Activated T-cell treated with anti-CD3 and anti-CD28 coated beads for 4 hours (primary cell): ENCODE measurements at regions not wholly inside any gene's neighbourhood (a gene's known extent, or its start where the extent isn't known, plus 50 kb on each side); places are given as distances from the start of the nearest gene placed in this dataset.

ENCODE experiments used
- DNase-seq: peaks from one replicate; pipeline ENCODE4 v3.0.0-alpha.2; 2020

DNA sequence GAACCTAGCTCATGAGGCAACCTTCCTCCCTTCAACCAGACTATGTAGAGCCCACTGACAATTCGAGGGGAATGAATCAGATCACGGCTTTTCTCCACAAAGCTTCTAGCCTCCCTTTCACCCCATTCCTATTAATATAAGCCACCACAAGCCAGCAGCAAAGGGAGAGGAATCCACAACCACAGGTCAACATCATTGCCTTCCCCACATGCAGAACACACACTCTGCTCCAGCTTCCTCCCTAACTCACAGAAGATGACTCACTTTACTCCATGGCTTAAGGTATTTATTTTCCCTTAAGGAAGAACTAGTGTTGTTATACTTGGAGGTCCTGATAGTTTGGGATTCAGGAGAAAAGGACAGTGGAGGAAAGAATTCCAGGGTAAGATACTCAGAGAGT lies 272.2 kb downstream of the C1D start:
- DNase-seq, result no peak

DNA sequence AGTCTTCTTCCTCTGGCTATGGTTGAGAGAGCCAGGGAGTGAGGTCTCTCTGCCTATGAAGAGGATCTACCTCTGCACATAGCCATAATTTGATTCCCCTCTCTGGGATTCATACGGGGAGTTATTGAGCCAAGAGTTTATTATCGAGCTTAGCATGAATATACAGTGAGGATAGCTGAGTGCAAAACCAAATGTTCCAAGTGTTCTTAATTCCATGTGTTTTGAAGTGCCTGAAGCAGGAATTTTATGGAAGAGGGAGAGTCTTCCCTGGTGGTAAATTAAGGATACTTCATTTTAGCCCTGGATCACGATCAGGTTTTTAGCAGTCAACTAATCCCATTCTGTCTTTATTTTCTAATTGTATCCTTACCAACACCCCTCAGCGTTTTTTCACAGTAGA lies 270.6 kb downstream of the C1D start:
- no peak for DNase-seq

DNA sequence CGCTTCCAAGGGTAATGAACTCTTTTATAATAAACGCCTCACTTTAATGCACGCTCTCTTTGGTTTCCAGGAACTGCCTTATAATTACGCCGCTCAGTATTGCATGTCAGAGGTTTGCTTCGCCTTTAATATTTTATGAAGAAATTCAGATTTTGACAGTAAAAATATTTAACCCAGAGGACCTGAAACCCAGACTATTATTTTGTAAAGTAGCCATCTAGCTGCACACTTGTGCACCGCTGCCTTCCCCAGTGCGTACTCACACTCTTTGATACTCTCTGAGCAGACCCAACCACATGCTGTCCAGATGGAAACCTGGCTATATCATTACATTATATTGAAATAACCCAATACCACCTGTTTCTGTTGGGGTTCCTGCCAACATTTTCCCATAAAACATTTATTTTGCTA lies 270.1 kb downstream of the C1D start:
- DNase-seq, result no peak

DNA sequence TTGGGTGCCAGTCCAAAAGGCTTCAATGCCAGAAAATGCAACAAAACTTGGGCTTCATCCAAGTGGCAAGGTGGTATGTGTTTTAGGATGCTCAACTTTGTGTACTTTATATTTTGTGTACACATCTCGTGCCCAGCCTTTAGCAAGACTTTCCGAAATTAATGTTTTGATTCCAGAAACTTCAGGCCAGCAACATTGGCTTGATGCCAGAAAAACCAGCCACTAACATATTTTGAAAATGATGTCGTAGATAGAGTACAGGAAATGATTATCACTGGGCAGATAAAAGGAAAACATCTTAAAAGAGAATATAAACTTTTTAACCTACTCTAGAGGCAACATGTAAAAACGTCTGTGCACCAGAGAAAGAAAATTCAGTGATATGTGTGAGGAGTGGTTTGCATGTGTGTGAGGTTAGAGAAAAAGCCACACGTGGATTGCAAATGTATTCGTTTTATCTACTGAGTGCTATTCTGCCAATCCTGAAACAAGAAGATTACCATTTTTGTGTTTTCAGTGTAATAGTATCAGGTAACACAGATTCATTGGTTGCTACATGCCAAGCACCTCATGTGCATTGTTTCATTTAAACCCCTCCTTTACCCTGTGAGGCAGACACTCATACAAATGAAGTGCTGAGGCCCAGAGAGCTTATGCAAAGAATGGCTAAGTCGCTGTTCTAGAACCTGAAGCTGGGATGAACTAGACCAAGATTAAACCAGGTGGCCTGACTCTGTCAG lies 264.8 kb downstream of the C1D start:
- no peak for DNase-seq

DNA sequence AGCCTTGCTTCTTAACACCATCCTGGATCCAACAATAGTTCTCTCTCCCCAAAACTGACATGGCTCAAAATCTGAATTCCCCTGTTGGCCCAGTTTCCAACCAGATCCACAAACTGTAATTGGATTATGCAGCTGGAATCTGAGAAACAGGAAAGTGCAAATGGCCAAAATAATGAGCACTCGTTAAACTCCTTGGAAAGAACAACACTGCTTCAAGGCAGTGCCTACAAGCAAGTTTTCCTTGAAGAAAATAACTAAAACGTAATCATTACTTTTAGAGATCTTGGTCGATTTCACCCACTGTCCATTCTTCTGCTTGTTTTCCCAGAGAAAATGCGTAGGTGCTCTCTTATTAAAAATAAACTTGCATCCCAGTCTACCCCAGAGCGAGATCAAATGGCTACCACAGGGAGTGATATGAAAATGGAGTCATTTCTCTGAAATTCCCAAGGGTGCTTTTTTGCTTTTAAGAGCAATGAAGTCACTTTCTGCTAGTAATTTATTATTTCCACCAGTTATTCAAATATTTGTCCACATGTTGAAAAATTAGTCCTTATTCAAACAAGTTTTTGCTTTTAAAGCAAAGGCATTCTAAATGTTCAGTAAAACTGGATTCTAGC lies 264.2 kb downstream of the C1D start:
- no peak for DNase-seq

DNA sequence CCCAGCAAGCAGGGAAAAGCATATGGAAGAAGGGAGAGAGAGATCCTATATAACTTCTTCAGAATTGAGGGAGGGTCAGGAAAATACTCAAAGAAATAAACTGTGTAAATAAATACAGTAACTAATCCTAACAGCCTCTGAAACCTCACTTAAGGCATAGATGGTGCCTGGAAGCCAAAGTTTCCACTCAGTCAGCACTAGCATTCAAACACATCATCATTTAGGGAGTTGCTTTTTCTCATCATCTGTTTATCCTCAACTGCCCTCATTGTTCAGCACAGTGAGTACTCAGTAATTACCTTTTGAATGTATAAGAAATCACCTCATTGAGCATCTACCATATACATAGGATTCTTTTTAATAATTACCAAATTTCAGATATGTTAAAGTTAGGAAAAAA lies 262.9 kb downstream of the C1D start:
- no peak for DNase-seq

DNA sequence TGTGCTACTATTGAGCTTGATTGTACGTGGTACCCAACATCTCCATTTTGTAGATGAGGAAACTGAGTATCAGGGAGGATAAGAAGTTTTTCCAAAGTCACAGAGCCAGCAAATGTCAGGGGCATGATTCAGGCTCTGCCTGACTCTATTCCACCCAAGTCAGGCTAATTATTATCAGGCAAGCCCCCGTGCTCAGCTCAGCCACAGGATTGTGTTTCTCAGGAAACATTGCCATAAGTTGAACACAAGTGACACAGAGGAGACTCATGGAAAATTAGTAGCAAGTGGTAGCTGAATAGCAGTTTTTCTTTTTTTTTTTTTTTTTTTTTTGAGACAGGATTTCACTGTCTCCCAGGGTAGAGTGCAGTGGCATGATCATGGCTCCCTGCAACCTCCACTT lies 260.5 kb downstream of the C1D start:
- no peak for DNase-seq

DNA sequence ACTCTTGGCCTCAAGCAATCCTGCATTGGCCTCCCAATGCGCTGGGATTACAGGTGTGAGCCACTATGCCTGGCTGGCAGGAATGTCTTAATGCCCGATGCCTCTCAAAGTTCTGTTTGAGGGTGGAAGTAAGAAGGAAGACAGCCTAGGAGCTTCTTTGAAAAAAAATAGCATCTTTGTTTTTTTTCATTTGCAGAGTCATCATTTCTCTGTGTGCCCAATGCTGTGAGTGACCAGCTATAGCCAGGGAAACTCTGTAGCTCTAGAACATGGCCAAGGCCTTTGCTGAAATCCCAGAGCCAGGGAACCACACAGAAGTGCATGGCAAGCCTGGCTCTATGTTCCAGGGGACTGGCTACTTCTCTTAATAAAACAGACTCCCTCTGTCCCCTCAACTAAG lies 260.0 kb downstream of the C1D start:
- no peak for DNase-seq

DNA sequence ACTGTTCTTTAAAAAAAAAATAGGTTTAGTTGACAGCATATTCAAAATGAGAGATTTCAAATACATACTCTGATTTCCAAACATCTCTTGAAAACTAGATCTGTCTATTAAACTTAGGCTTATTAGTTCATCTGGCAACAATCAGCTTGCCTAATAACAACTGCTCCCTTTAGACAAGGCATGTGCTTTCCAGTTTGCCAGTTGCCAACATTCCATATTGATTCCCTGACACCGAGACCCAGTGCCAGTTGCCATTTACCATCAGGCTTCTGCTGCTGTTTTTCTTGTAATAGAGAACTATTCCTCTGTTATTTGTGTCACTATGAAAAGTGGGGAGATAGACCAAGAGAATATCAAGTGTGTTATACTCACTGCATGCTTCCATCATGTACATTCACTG lies 256.0 kb downstream of the C1D start:
- DNase-seq, result no peak

DNA sequence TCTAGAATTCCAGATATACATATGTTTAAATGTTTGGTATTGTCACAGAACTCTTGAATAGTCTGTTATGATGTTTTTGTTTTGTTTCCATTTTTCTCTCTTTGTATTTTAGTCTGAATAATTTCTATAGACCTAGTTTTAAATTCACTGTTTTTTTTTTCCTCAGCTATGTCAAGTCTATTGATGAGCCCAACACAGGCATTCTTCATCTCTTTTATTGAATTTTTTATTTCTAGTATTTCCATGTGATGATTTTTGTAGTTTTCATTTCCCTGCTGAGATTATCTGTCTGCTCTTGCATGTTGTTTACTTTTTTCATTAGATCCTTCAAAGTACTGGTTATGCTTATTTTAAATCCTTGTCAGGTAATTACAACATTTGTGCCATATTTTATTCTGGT lies 254.7 kb downstream of the C1D start:
- DNase-seq, result no peak

DNA sequence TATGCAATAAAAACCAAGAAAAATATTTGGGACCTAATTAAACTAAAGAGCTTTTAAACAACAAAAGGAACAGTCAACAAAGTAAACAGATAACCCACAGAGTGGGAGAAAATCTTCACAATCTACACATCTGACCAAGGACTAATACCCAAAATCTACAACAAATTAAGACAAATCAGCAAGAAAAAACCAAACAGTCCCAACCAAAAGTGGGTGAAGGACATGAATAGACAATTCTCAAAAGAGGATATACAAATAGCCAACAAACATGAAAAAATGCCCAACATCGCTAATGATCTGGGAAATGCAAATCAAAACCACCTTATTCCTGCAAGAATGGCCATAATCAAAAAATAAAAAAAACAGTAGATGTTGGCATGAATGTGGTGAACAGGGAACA lies 250.1 kb downstream of the C1D start:
- no peak for DNase-seq

DNA sequence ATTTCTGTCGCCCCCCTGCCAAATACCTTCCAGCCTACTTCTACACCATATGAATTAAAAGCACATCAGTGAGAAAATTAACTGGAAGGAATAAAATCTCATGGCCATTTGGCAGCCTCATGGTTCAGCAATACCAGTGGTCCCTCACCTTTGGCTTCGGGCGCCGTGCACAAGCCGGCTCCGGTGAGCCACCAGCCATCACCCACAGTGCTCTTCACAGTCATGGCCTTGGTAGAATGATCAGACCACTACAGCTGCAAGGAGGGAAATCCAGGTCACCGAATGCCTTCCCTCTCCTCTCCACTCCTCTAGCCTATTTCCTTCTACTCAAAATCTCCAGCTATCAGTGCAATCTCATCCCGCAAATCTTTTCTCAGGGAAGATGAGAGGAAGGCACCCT lies 239.1 kb downstream of the C1D start:
- no peak for DNase-seq

DNA sequence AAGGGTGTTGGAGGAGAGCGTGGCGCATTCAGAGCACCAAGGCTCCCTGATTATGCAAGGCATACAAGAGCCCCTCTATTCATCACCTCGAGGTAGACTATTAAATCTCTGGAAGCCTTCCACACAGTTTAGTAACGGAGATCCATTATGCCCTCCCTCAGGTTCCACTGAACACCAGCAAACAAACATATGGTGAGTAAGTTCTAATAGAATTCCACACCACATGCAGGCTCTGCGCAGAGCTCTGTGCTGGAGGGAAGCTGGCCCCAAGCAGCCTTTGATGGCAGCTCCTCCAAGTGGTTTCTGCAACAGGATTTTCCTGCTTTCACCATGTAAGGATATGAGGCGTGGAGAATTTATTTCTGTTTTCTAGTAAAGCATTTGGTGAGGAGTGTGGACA lies 238.6 kb downstream of the C1D start:
- DNase-seq, result no peak

DNA sequence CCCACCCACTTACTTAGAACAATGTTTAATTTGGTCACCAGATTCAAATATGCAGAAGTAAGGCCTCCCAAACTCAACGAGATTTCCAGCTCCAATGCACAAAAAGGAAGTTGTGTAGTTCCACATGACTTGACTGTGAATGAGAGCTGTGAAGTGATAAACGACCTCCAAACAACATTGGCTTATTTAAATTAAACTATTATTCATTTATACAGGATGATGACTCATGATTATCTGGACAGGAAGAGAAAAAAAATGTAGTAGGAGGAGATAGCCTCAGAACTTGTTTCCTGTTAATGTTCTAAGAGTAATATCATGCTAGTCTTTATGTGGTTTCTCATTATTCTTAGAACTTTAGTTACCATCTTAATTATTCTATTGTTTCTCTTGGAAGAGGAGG lies 237.3 kb downstream of the C1D start:
- DNase-seq, result no peak

DNA sequence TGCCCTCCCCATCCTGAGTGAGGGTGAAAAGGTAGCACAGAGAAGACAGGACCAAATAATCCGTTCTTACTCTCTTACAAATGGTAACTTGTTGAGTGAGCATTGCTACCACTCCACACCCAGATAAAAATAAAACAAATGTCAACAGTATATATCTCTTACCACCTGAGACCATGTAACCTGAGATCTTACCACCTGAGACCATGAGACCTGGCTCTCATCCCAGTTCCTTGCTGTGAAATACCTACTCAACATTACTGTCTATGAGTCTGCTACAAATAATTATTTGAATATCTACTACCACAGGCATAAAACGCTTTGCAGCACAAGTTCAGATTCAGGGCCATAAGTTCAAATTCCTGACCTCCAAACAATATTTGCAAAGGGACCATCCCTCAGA lies 234.7 kb downstream of the C1D start:
- DNase-seq, result no peak

DNA sequence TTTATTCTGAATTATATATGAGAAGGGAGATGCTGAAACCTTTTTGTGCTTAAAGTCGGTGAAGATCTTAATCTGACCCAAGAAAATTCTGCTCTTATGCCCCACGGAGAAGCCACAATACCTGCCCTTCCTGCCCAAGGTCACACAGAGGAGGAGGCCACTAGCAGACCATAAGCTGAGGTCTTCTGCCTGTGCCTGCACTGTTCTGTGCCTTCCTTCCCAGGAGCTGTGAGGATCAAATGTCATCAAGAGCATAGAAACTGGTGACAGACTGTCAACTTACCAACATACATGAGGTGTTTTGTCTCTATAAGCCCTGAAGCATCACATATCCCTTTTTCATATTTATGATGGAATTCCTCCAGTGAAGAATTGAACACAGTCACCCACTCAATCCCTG lies 233.3 kb downstream of the C1D start:
- no peak for DNase-seq

DNA sequence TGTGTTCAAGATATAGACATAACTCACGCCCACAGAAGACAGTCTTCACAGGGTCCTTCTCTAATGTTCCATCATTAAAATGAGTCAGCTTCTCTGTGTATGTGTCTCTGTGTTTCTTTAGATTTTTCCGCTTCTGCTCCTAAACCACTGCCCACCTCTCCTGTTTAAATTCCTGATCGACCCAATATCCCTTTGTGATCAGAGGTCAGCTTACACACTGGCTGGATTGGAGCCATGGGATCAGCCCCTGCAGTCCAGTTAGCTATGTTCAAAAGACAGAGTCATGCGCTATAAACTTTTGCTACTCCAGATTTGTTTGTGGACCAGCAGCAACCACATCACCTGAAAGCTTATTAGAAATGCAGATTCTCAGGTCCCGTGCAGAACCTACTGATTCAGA lies 229.2 kb downstream of the C1D start:
- DNase-seq, result no peak

DNA sequence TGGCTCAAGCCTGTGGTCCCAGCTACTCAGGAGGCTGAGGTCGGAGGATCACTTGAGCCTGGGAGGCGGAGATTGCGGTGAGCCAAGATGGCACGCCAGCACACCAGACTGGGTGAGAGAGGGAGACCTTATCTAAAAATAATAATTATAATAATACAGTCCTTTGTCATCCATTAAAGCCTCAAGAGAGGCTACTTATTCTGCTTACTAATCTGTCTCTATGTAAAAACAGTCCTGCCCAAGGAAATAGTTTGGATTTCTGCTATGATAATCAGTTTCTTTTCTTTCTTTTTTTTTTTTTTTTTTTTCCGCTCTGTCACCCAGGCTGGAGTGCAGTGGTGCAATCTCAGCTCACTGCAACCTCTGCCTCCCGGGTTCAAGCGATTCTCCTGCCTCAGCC lies 228.3 kb downstream of the C1D start:
- DNase-seq, result no peak

DNA sequence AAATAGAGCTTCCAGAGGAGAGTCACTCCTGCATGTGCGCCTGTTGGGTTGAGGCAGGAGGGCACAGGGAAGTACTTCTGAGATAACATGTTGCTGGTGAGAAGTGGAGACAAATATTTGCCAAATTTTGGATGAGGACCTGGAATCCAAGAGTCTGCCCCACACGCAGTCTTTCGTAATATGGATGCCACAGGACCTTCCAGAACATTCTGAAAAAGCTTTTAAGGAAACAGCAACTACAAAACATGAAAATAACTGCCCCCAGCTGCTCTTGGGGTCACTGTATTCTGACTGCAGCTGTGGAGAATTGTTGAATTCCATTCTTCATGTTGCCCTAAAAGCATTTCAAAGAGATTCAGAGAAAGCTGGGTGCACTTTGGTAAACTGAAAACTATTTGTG lies 227.5 kb downstream of the C1D start:
- no peak for DNase-seq

DNA sequence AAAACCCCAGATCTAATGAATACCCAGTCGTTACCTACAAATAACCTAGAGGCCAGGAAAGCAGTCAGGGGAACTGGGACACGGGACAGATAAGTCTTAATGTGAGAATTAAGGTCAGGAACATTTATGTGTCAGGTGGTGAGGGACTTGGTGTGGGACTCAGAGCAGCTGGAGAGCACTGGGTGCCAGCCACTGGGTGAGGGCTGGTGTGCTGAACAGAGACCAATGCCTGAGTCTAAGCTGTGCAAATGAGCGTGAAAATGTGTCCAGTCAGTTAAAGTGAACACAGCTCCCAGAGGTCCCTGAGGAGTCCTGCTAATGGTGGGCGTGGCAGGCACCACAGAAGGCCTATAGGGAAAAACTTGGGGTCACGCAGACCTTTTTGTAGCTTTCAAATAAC lies 225.9 kb downstream of the C1D start:
- no peak for DNase-seq

DNA sequence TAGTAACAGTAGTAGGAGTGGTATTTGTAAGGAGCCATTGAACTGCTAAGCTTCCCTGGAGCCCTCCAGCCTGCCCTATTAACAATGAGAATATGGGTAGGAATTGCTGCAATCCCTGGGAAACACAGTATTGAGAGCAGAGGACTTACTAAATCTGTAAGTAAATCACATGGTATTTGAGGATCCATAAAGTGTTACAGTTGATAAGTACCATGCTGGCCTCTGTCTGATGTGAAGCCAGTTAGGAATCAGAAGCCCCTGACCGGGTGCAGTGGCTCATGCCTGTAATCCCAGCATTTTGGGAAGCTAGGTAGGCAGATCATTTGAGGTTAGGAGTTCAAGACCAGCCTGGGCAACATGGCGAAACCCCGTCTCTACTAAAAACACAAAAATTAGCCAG lies 224.6 kb downstream of the C1D start:
- no peak for DNase-seq

DNA sequence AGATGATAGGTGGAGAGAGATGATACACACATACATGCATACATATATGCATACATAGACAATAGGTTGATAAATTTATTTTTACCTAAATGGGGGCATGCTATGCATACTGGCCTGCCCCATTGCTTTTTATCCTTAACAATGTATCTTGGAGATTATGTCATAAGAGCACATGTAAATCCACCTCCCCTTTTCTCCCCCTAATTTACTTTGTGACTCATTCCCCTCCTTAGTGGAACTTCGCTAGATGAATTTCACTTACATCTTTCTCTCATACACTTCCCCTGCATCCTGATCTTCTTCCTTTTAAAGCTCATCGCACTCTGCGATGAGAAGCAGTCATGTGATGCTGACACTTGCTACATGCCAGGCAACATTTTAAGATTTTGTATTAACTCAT lies 223.6 kb downstream of the C1D start:
- DNase-seq, result no peak

DNA sequence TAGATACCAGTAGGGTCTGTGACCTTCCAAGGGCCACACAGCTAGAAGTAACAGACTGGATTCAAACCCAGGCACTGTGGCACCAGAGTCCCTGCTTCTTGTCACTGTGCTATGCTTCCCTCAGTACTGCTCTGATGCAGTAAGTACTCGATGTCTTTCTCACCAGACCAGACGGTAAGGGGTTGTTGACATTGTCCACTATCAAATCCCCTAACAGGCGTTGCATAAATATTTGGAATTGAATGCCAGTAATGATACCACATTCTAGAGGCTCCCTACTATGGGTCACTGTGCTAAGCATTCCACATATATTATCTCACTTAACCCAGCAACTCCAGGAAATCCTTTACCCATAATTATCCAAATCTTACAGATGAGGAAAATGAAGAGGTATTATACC lies 223.1 kb downstream of the C1D start:
- DNase-seq, result no peak

DNA sequence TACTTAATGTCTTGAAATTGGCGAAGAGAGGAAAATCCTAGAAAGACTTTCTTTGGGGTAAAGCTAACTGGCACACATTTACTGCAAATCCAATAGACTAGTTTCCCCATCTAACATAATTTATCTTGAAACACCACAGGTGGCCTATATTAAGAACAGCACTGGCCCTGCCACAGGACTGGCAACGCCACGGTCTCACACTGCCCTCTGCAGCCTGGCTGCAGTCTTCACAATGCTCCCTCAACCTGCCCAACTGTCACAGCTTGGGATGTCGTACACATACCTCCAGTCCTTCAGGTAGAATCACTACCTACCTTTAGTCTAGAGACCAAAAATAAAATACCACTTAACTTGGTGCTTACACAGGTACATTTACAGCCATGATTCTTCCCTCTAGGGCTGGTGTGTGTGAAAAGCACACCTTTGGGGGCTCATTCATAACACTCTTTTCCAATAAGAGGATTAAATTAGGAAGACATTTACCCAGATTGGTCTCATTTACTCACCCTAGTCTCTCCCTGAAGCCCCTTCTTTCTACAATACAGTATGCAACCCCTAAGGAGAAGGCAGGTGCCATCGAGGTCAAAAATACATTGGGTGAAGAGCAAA lies 222.2 kb downstream of the C1D start:
- DNase-seq, result no peak

DNA sequence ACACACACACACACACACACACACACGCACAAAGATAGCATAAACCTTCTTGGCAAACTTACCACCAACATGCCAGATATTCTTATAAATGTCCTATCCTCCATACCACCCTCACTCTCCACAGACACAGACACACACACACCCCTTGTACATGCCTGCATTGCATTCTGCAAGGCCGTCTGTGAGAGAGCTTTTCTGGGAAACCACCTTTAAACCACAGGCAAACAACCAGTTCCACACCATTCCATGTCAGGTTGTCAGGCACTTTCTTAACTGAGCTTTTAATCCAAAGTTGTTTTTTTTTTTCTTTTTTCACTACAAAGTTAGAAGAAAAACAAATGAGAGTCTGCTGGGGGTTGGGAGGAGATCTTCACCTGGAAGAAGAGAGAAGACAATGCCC lies 221.1 kb downstream of the C1D start:
- no peak for DNase-seq
